ENCODE measurements at regions not wholly inside any gene's neighbourhood (a gene's known extent, or its start where the extent isn't known, plus 50 kb on each side); places are given as distances from the start of the nearest gene placed in this dataset.
"Not testable (repeated sequence)": the region's sequence is repeated elsewhere in the genome, so short reads cannot be mapped to it uniquely, and the experiment has no call there.

- POLR2A ChIA-PET = no interaction called here
- Mint-ChIP-seq H3K9me3 (peaks cover 9% of the 10 kb centered on the region), H3K4me3 (no peak overlapping the region), H3K27ac (no peak overlapping the region), H3K4me1 (no peaks in the 10 kb centered on the region), H3K36me3 (ENCODE audit: low read depth) (no peaks in the 10 kb centered on the region), H3K27me3 (no peaks in the 10 kb centered on the region)
- CTCF ChIA-PET = no interaction called here
- DNase-seq = no peak
These were observed 159.9 kb downstream of the TRIML1 start for GRCh38 chr4:188299161-188299560.

GRCh38 chr4:188300385-188300784 is 161.1 kb downstream of the TRIML1 start:
- H3K4me1 Mint-ChIP-seq = no peaks in the 10 kb centered on the region
- ChIA-PET CTCF (no interaction called here), POLR2A (no interaction called here)
- H3K27me3 Mint-ChIP-seq = no peaks in the 10 kb centered on the region
- no peak overlapping the region for H3K4me3 Mint-ChIP-seq
- H3K36me3 Mint-ChIP-seq (ENCODE audit: low read depth) = no peaks in the 10 kb centered on the region
- H3K9me3 Mint-ChIP-seq = peaks cover 9% of the 10 kb centered on the region
- no peak for DNase-seq
- no peak overlapping the region for H3K27ac Mint-ChIP-seq

GRCh38 chr4:188305690-188306089 is 166.4 kb downstream of the TRIML1 start:
- CTCF ChIA-PET = no interaction called here
- H3K9me3 Mint-ChIP-seq = peaks cover 13% of the 10 kb centered on the region
- POLR2A ChIA-PET = no interaction called here
- H3K27ac Mint-ChIP-seq = no peak overlapping the region
- H3K4me1 Mint-ChIP-seq = no peaks in the 10 kb centered on the region
- no peaks in the 10 kb centered on the region for H3K27me3 Mint-ChIP-seq
- no peak for DNase-seq
- H3K4me3 Mint-ChIP-seq = no peak overlapping the region
- no peaks in the 10 kb centered on the region for H3K36me3 Mint-ChIP-seq (ENCODE audit: low read depth)

DNA sequence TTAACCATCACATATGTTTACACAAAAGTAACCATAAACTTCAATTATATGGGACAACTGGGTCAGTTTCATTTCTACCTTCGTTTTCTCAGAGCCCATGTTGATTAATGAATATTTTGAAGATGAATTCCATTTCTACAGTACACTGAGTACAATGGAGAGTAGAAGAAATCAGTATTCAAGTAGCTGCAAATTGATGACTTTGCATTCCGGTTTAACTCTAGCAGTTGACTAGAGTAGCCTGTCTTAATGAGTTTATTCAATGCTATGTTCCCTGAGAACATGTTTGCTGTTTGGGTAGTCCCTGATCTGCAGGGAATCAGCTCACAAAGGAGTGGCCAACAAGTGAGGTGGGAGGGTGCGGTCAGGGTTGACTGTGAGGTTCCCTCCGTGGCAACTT is 168.3 kb downstream of the TRIML1 start:
- no peaks in the 10 kb centered on the region for H3K27me3 Mint-ChIP-seq
- H3K27ac Mint-ChIP-seq = no peak overlapping the region
- CTCF ChIA-PET = no interaction called here
- H3K36me3 Mint-ChIP-seq (ENCODE audit: low read depth) = no peaks in the 10 kb centered on the region
- no peak for DNase-seq
- H3K9me3 Mint-ChIP-seq = peaks cover 6% of the 10 kb centered on the region
- POLR2A ChIA-PET = no interaction called here
- no peaks in the 10 kb centered on the region for H3K4me1 Mint-ChIP-seq
- no peak overlapping the region for H3K4me3 Mint-ChIP-seq

DNA sequence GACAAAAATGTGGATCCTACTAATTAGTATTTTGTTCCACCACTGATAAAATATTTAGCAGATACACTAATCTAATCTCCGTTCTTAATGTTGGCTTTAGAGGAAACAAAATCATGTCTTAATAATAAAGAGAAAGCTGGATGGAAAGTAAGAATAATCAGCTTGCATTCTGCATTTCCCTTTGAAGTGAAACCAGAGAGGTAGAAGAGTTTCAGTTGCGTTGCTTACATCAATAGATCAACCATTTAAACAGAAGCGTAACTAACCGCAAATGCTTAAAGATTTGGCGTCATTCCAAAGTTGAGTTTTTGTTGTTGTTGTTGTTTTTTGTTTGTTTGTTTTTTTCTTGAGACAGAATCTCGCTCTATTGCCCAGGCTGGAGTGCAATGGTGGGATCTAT is 168.9 kb downstream of the TRIML1 start:
- POLR2A ChIA-PET = no interaction called here
- Mint-ChIP-seq H3K27ac (no peak overlapping the region), H3K4me3 (no peak overlapping the region), H3K27me3 (no peaks in the 10 kb centered on the region), H3K9me3 (peaks cover 6% of the 10 kb centered on the region), H3K4me1 (no peaks in the 10 kb centered on the region), H3K36me3 (ENCODE audit: low read depth) (no peaks in the 10 kb centered on the region)
- no peak for DNase-seq
- CTCF ChIA-PET = no interaction called here

DNA sequence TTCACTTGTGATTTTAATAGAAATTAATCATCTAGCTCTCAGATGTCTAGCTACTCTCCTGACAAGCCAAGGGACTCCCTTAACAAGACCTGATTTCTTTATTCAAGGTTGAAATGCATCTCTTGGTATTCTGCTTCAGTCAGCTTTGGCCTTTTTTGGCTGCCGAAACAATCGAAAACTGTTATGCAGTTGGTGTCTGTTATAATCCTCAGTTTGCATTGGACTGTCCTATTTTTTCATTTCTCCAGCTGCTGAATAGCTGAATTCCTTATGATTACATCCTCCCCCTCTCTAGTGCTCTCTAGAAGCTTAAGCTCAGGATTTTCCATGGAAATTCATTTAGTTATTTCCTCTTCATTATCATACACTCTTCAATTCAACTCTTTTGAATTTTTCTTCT is 177.2 kb downstream of the TRIML1 start:
- no peaks in the 10 kb centered on the region for H3K4me1 Mint-ChIP-seq
- CTCF ChIA-PET = no interaction called here
- no peak overlapping the region for H3K4me3 Mint-ChIP-seq
- no peaks in the 10 kb centered on the region for H3K36me3 Mint-ChIP-seq (ENCODE audit: low read depth)
- peaks cover 18% of the 10 kb centered on the region for H3K9me3 Mint-ChIP-seq
- POLR2A ChIA-PET = no interaction called here
- no peak overlapping the region for H3K27ac Mint-ChIP-seq
- no peaks in the 10 kb centered on the region for H3K27me3 Mint-ChIP-seq
- DNase-seq = no peak

- Mint-ChIP-seq H3K27ac (no peak overlapping the region), H3K4me1 (no peaks in the 10 kb centered on the region), H3K27me3 (no peaks in the 10 kb centered on the region), H3K36me3 (ENCODE audit: low read depth) (no peaks in the 10 kb centered on the region), H3K4me3 (no peak overlapping the region), H3K9me3 (peaks cover 8% of the 10 kb centered on the region)
- ChIA-PET CTCF (no interaction called here), POLR2A (no interaction called here)
- no peak for DNase-seq
These were observed 189.7 kb downstream of the TRIML1 start for GRCh38 chr4:188328966-188329365.

DNA sequence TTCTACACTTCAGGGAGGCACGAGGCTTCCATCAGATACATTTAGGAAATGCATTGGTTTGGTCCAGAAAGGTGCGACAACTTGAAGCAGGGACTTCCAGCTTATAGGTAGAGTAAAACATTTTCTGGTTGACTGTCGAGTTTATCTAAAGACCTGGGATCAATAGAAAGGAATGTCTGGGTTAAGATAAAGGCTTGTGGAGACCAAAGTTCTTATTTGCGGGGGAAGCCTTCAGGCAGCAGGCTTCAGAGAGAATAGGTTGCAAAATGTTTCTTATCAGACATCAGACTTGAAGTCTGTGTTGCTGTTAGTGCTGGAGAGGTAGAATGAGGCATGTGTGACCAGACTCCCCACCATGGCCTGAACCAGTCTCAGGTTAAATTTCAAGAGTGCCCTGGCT is 190.3 kb downstream of the TRIML1 start:
- DNase-seq = no peak
- ChIA-PET CTCF (no interaction called here), POLR2A (no interaction called here)
- no peaks in the 10 kb centered on the region for H3K4me1 Mint-ChIP-seq
- no peaks in the 10 kb centered on the region for H3K27me3 Mint-ChIP-seq
- H3K36me3 Mint-ChIP-seq (ENCODE audit: low read depth) = no peaks in the 10 kb centered on the region
- no peak overlapping the region for H3K4me3 Mint-ChIP-seq
- H3K27ac Mint-ChIP-seq = no peak overlapping the region
- H3K9me3 Mint-ChIP-seq = peaks cover 8% of the 10 kb centered on the region

DNA sequence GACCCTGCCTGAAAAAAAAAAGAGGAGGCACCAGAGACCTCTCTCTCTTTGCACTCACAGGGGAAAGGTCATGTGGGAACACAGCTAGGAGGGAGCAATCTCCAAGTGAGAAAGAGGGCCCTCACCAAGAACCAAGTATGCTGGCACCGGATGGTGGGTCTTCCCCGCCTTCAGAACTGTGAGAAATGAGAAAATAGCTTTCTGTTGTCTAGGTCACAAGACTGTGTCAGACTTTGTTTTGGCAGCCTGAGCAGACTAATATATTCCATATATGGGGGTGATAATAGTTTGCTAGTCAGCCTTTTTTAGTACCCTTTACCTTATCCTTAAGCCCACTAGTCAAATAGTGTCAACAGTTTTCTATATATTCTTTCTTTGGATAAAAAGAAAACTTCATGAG is 193.0 kb downstream of the TRIML1 start:
- CTCF ChIA-PET = interaction anchor here (0.6 kb wide), 1 partner anchor 645 kb away, joined by 3 read pairs; no protein-coding TSS in a partner anchor
- DNase-seq = no peak
- POLR2A ChIA-PET = no interaction called here
- no peaks in the 10 kb centered on the region for H3K27me3 Mint-ChIP-seq
- no peaks in the 10 kb centered on the region for H3K4me1 Mint-ChIP-seq
- H3K27ac Mint-ChIP-seq = no peak overlapping the region
- H3K4me3 Mint-ChIP-seq = no peak overlapping the region
- H3K9me3 Mint-ChIP-seq = peaks cover 9% of the 10 kb centered on the region
- no peaks in the 10 kb centered on the region for H3K36me3 Mint-ChIP-seq (ENCODE audit: low read depth)

- DNase-seq = no peak
- Mint-ChIP-seq H3K4me3 (no peak overlapping the region), H3K27me3 (no peaks in the 10 kb centered on the region), H3K36me3 (ENCODE audit: low read depth) (no peaks in the 10 kb centered on the region), H3K9me3 (peaks cover 13% of the 10 kb centered on the region), H3K4me1 (no peaks in the 10 kb centered on the region), H3K27ac (no peak overlapping the region)
- POLR2A ChIA-PET = no interaction called here
- CTCF ChIA-PET = no interaction called here
These were observed 197.7 kb downstream of the TRIML1 start for GRCh38 chr4:188336891-188337290.

DNA sequence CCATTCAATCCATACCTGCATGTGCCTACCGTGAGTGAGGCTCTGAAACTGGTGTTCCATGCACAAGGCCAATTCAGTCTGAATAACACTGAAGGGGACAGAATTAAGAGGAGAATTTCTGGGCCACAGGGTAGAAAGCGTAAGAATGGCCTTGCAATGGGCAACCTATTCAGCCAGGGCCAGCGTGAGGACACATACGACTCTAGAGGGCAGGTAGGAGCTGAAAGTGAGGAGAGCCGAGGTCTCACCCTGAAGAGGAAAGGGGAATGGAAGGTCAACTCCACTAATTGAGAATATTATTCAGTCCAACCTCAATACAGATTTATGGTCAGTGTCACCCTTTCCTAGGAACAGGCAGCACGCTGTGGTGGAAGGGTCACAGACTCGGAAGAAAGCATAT is 202.2 kb downstream of the TRIML1 start:
- H3K9me3 Mint-ChIP-seq = peaks cover 19% of the 10 kb centered on the region
- H3K4me1 Mint-ChIP-seq = no peaks in the 10 kb centered on the region
- no peak overlapping the region for H3K4me3 Mint-ChIP-seq
- no peaks in the 10 kb centered on the region for H3K36me3 Mint-ChIP-seq (ENCODE audit: low read depth)
- POLR2A ChIA-PET = no interaction called here
- CTCF ChIA-PET = no interaction called here
- H3K27me3 Mint-ChIP-seq = no peaks in the 10 kb centered on the region
- no peak for DNase-seq
- H3K27ac Mint-ChIP-seq = no peak overlapping the region

GRCh38 chr4:188346171-188346809 is 207.0 kb downstream of the TRIML1 start:
- Mint-ChIP-seq H3K4me1 (no peaks in the 10 kb centered on the region), H3K4me3 (no peak overlapping the region), H3K27ac (no peak overlapping the region), H3K36me3 (ENCODE audit: low read depth) (no peaks in the 10 kb centered on the region), H3K27me3 (no peaks in the 10 kb centered on the region), H3K9me3 (peaks cover 8% of the 10 kb centered on the region)
- ChIA-PET POLR2A (no interaction called here), CTCF (no interaction called here)
- no peak for DNase-seq

- Mint-ChIP-seq H3K27ac (no peak overlapping the region), H3K9me3 (peaks cover 11% of the 10 kb centered on the region), H3K4me1 (no peaks in the 10 kb centered on the region), H3K4me3 (no peak overlapping the region), H3K27me3 (no peaks in the 10 kb centered on the region), H3K36me3 (ENCODE audit: low read depth) (no peaks in the 10 kb centered on the region)
- POLR2A ChIA-PET = no interaction called here
- DNase-seq = no peak
- CTCF ChIA-PET = no interaction called here
These were observed 208.1 kb downstream of the TRIML1 start for GRCh38 chr4:188347339-188347738.

- H3K27me3 Mint-ChIP-seq; POLR2A ChIA-PET; H3K4me3 Mint-ChIP-seq; CTCF ChIA-PET; DNase-seq; H3K27ac Mint-ChIP-seq; H3K36me3 Mint-ChIP-seq (ENCODE audit: low read depth); H3K4me1 Mint-ChIP-seq: not testable (repeated sequence)
- H3K9me3 Mint-ChIP-seq = peaks cover 12% of the 10 kb centered on the region
These were observed 210.3 kb downstream of the TRIML1 start for GRCh38 chr4:188349569-188349968.

DNA sequence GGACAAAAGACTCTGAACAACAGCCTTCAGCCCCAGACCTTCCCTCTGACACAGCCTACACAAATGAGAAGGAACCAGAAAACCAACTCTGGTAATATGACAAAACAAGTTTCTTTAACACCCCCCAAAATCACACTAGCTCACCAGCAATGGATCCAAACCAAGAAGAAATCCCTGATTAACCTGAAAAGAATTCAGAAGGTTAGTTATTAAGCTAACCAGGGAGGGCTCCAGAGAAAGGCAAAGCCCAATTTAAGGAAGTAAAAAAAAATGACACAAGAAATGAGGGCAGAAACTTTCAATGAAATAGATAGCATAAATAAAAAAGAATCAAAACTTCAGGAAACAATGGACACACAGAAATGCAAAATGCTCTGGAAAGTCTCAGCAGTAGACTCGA is 224.0 kb downstream of the TRIML1 start:
- Mint-ChIP-seq H3K4me3 (no peak overlapping the region), H3K27me3 (no peaks in the 10 kb centered on the region), H3K27ac (no peak overlapping the region), H3K9me3 (peaks cover 5% of the 10 kb centered on the region), H3K4me1 (no peaks in the 10 kb centered on the region), H3K36me3 (ENCODE audit: low read depth) (no peaks in the 10 kb centered on the region)
- no peak for DNase-seq
- ChIA-PET CTCF (no interaction called here), POLR2A (no interaction called here)

Measured in activated CD4-positive, alpha-beta memory T cell treated with anti-CD3 and anti-CD28 coated beads, Interleukin-2, amount 10 ng/mL, durations not matched to agents 7 days and 5 days (primary cell).